ENCODE measurements at regions not wholly inside any gene's neighbourhood (a gene's known extent, or its start where the extent isn't known, plus 50 kb on each side); places are given as distances from the start of the nearest gene placed in this dataset.

DNA sequence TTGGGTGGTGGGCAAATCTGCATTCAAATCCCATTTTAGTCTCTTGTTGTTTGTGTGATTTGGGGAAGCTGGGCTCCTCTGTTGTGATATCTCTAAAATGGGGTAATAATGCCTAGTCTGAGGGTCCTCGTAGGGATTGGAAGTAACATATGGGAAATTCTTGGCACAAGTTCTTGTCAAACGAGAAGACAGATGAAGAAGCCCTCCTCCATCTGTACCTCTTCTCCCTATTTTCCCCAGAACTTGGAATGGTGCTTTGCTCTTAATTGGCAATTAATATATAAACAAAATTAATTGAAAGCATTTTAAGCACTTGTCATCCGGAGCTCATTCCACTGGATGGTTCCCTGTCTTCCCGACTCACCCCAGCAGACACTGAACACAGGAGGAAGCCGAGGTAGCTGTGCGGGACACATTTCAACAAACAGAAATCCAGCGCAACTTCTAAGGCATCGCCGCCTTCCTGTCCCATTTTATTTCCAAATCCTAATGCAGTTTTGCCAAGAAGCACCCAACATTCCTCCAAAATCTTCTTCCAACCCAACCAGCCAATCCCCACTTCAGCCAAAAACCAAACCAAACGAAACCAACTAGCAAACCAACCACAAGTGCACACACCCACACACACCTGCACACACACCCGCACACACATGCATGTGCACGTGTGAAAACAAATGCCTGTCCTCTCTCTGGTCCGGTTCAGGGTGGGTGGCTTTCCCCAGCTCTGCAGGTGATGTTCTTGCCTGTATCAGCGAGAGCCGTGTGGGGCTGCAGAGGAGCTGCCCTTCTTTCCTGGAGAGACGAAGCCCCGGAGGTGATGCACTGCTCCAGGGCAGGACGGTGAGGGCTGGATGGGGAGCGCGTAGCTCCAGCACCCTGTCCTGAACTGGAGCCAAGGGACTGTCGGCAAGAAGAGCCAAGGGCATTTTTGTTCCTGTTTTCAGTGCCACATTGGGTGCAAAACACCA, 100.8 kb upstream of the B3GAT1 start:
- no peak for TF ChIP-seq CTCF (IDR thresholded peaks at IDR 0.05)
- TF ChIP-seq POLR2A (IDR thresholded peaks at IDR 0.05): no peak

Data from sigmoid colon (tissue), 3 donors.